HepG2 (cell line): ENCODE measurements at regions not wholly inside any gene's neighbourhood (a gene's known extent, or its start where the extent isn't known, plus 50 kb on each side); places are given as distances from the start of the nearest gene placed in this dataset.
A peak's percentile ranks its signal among the peaks of the same experiment; 100 is the strongest.

Source experiments
- CCDC6 ChIP-seq: sonication (generic); formaldehyde crosslinking; IDR thresholded peaks from 2 replicates; pipeline ENCODE4 v1.8.1; 2022; ENCODE audit warnings: mild to moderate bottlenecking, missing genetic modification reagents, moderate library complexity
- CEBPZ ChIP-seq: IDR thresholded peaks from 2 replicates; pipeline ENCODE4 v1.6.1; 2012; ENCODE audit warnings: low read length, improper control_type of control experiment
- GZF1 ChIP-seq: sonication (generic); formaldehyde crosslinking; IDR thresholded peaks from 2 replicates; pipeline ENCODE4 v1.5.1; 2020; ENCODE audit warnings: mild to moderate bottlenecking, missing genetic modification reagents
- HES4 ChIP-seq: sonication (generic); formaldehyde crosslinking; IDR thresholded peaks from 2 replicates; pipeline ENCODE4 v1.9.0; 2021; ENCODE audit warnings: mild to moderate bottlenecking, missing genetic modification reagents, borderline replicate concordance
- HNF4G ChIP-seq, 2 experiments: sonication (generic) in 1 of 2; formaldehyde crosslinking in 1 of 2; IDR thresholded peaks; 2 replicates each; pipeline versions ENCODE4 v1.4.0 to v1.6.1; 2011 to 2020; ENCODE audit warnings: borderline replicate concordance in 2 of 2, low read depth in 2 of 2, mild to moderate bottlenecking in 2 of 2, low read length in 1 of 2, missing genetic modification reagents in 1 of 2, moderate library complexity in 1 of 2
- KMT2B ChIP-seq: IDR thresholded peaks from 2 replicates; pipeline ENCODE4 v1.6.1; 2016; ENCODE audit warnings: missing genetic modification reagents, missing compliant biosample characterization
- MNT ChIP-seq: fragments of 450-650 bp; IDR thresholded peaks from 2 replicates; pipeline ENCODE4 v1.6.1; 2016
- NR0B2 ChIP-seq: sonication (generic); formaldehyde crosslinking; IDR thresholded peaks from 2 replicates; pipeline ENCODE4 v1.4.0; 2020; ENCODE audit warnings: mild to moderate bottlenecking, missing genetic modification reagents
- NR3C1 ChIP-seq: sonication (generic); formaldehyde crosslinking; IDR thresholded peaks from 2 replicates; pipeline ENCODE4 v1.4.0; 2020; ENCODE audit warnings: missing genetic modification reagents
- PHF20 ChIP-seq: sonication (generic); formaldehyde crosslinking; IDR thresholded peaks from 2 replicates; pipeline ENCODE4 v1.5.0; 2020; ENCODE audit warnings: mild to moderate bottlenecking, missing genetic modification reagents
- RARG ChIP-seq: sonication (generic); formaldehyde crosslinking; IDR thresholded peaks from 2 replicates; pipeline ENCODE4 v1.4.0; 2020; ENCODE audit warnings: low read depth, mild to moderate bottlenecking, missing genetic modification reagents
- RBAK ChIP-seq: sonication (generic); formaldehyde crosslinking; IDR thresholded peaks from 2 replicates; pipeline ENCODE4 v1.5.1; 2020; ENCODE audit warnings: mild to moderate bottlenecking, missing genetic modification reagents
- RFXAP ChIP-seq: sonication (generic); formaldehyde crosslinking; IDR thresholded peaks from 2 replicates; pipeline ENCODE4 v1.4.0; 2020; ENCODE audit warnings: missing genetic modification reagents, borderline replicate concordance
- TERF1 ChIP-seq: sonication (generic); formaldehyde crosslinking; IDR thresholded peaks from 2 replicates; pipeline ENCODE4 v1.8.0; 2022; ENCODE audit warnings: mild to moderate bottlenecking, missing genetic modification reagents, moderate library complexity
- TOPORS ChIP-seq: sonication (generic); formaldehyde crosslinking; IDR thresholded peaks from 2 replicates; pipeline ENCODE4 v1.8.0; 2023; ENCODE audit warnings: mild to moderate bottlenecking, missing genetic modification reagents
- U2AF2 ChIP-seq: fragments of 200-400 bp; formaldehyde crosslinking; IDR thresholded peaks from 2 replicates; pipeline ENCODE4 v1.6.1; 2017; ENCODE audit warnings: low read depth, mild to moderate bottlenecking, low read length
- ZFP41 ChIP-seq: sonication (generic); formaldehyde crosslinking; IDR thresholded peaks from 2 replicates; pipeline ENCODE4 v1.4.0; 2020; ENCODE audit warnings: mild to moderate bottlenecking, missing genetic modification reagents, borderline replicate concordance
- ZKSCAN5 ChIP-seq: sonication (generic); formaldehyde crosslinking; IDR thresholded peaks from 2 replicates; pipeline ENCODE4 v1.5.1; 2020; ENCODE audit warnings: mild to moderate bottlenecking, missing genetic modification reagents
- ZNF234 ChIP-seq: sonication (generic); formaldehyde crosslinking; conservative IDR thresholded peaks from 2 replicates; pipeline ENCODE4 v1.5.1; 2020; ENCODE audit warnings: mild to moderate bottlenecking, missing genetic modification reagents
- ZNF275 ChIP-seq: sonication (generic); formaldehyde crosslinking; IDR thresholded peaks from 2 replicates; pipeline ENCODE4 v1.8.0; 2022; ENCODE audit warnings: missing genetic modification reagents, mild to moderate bottlenecking, inconsistent platforms, borderline replicate concordance
- ZNF317 ChIP-seq: sonication (generic); formaldehyde crosslinking; IDR thresholded peaks from 2 replicates; pipeline ENCODE4 v1.5.0; 2020; ENCODE audit warnings: mild to moderate bottlenecking, missing genetic modification reagents
- ZNF546 ChIP-seq: sonication (generic); formaldehyde crosslinking; conservative IDR thresholded peaks from 2 replicates; pipeline ENCODE4 v1.8.1; 2023; ENCODE audit warnings: mild to moderate bottlenecking, missing genetic modification reagents
- ZNF547 ChIP-seq: sonication (generic); formaldehyde crosslinking; IDR thresholded peaks from 2 replicates; pipeline ENCODE4 v1.5.1; 2020; ENCODE audit warnings: mild to moderate bottlenecking, missing genetic modification reagents

- TF ChIP-seq CEBPZ (no peak), ZKSCAN5 (no peak), TERF1 (CRISPR knock-in tag) (no peak), ZNF546 (CRISPR knock-in tag) (no peak), NR3C1 (CRISPR knock-in tag) (no peak), U2AF2 (no peak), CCDC6 (CRISPR knock-in tag) (no peak), TOPORS (CRISPR knock-in tag) (no peak), KMT2B (CRISPR knock-in tag) (no peak; the same call in 1 of the 2 replicates), NR0B2 (no peak), RFXAP (CRISPR knock-in tag) (peak; percentile 79), GZF1 (CRISPR knock-in tag) (no peak), ZNF317 (CRISPR knock-in tag) (no peak), PHF20 (no peak), ZNF275 (no peak), HNF4G (IDR thresholded peaks at IDR 0.05; ENCODE audit: borderline replicate concordance, low read depth, low read length) (peak; percentile 67), HNF4G (CRISPR knock-in tag; IDR thresholded peaks at IDR 0.05; ENCODE audit: borderline replicate concordance, low read depth) (peak; percentile 47; the same call in 1 of the 2 replicates), HES4 (CRISPR knock-in tag) (no peak), MNT (no peak), ZNF547 (CRISPR knock-in tag) (peak; percentile 55; the same call in 1 of the 2 replicates), ZFP41 (no peak; the same call in 1 of the 2 replicates), RBAK (CRISPR knock-in tag) (no peak), ZNF234 (CRISPR knock-in tag) (no peak), RARG (CRISPR knock-in tag) (no peak)
These were observed 185.8 kb downstream of the HS3ST3A1 start (continued) for GRCh38 chr17:13415871-13416416.
